IPS-NIHi7 (cell line): ENCODE measurements at regions not wholly inside any gene's neighbourhood (a gene's known extent, or its start where the extent isn't known, plus 50 kb on each side); places are given as distances from the start of the nearest gene placed in this dataset.

ENCODE experiments used
- DNase-seq: peaks from one replicate; pipeline ENCODE4 v3.0.0; 2012; ENCODE audit warnings: mixed read lengths; ENCODE audit errors: extremely low spot score

DNA sequence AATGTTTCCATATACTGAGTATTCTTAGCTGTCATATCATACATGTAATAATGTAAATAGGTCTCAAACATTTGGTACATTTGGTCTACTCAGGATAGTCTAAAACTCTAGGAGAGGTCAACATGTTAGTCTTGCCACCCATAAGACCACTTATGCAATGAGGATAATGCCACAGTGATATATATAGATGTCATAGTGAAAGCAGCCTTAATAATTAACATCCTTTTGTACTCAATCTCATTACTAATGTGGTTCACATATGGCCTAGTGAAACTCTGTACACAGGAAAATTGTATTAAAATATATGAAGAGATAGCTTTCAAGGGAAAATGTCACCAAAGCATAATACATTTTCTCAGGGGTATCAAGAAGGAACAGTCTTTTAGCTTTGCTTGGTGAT lies 577.9 kb downstream of the TFAP2B start:
- DNase-seq = no peak

DNA sequence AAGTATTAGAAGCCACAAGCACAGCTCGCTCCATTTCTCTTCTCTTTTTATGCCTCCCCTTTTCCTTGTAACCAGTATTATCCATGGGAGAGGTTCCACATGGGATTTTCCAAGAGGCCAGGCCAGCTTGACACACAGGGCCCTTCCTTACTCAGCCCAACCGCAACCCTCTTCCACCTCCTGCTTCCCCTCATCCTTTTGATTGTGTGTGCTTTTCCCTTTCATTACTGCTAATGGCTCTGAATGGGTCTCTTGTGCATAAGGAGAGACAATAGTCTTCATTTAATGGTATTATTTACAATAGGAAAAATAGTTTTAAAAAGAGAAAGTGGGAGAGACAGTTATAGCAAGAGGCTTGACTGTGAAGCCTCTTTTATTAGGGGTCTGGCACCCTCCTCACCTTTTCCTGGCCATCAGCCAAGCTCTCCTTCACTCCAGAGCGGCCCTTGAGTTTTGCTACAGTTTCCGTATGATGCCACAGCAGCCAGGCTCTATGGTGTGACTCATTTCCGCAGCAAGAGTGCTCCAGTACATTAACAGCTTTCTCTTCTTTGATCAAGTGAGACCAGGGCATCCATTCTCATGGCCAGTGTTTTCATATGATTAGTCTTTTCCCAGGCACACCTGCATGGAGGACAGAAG lies 579.5 kb downstream of the TFAP2B start:
- peak; percentile 12 for DNase-seq

DNA sequence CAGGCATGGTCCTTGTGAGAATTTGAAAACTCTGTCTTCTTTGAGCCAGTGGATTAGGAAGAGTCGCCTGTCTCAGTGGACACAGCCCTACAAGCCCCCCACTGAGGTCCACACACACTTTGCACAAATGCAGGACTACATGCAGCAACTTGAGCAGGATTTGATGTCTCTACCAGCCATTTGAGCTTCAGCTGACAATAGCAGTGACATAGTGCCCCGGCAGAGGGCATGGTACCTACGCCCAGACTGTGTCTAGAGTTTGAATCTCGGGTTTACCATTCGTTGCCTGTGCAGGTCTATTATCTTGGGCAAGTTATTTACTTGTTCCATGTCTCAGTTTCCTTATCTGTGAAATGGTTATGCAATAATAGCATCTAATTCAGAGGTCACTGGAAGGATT lies 580.1 kb downstream of the TFAP2B start:
- no peak for DNase-seq

DNA sequence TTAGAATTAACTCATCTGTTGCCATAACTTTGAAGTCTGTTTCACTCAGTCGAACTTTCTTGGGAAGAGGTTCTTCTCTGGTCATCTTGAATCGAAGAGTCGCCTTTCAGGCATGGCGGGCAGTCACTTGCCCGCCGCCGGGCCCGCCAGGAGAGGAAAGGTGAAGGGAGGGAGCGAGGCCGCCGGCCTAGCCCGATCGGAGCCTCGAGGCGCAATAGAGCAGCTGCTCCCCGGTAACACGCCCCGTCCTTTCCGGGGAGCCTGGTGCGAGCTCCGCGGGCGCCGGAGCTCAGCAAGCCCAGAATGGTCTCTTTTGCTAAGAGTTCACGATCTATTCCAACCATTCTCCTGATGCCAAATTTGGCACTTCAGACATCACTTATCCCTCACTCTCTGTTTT lies 591.8 kb downstream of the TFAP2B start:
- DNase-seq = no peak

DNA sequence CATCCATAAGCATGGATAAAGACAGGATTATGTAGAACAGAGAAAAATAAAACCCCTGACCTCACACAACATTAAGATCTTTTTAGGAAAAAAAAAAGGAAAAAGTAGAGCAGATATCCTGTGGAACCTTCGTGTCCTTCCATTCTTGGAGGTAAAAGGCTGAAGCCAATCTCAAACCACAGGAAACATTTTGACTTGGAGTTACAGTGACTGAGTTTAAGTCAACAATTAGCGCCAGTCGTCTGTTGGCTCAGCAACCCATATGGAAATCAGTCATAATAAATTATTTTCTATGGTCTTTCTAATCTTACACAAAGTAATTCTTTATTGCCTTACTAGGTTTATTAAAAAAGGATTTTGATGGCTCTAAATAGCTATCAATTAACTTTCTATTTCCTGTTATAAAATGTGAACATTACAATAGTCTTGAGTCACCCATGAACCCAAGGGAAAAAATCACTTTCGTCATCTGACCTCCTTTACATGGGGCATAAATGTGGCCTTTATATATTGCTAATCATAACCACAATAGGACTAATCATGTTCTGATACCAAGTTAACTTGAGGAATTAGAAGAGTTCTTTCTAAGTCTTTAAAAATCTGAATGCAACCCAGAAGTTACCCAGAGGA lies 592.9 kb downstream of the TFAP2B start:
- no peak for DNase-seq

DNA sequence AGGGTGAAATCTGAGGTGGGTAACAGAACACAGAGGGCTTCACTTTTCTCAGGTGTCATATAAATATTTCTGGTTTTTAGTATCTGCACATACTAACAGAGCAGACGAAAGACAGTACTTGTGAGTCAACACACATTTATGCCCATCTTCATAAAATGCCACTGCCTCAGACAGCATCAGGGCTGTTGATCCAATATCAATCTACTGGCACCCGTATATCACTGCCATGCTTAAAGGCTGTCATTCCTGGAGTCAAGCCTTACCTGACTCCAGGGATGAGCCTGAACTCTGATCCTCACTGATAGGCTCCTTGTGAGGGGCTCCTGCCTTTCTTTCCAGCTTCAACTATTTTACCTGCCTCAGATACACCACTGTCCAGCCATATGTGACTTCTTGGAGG lies 595.7 kb downstream of the TFAP2B start:
- no peak for DNase-seq

DNA sequence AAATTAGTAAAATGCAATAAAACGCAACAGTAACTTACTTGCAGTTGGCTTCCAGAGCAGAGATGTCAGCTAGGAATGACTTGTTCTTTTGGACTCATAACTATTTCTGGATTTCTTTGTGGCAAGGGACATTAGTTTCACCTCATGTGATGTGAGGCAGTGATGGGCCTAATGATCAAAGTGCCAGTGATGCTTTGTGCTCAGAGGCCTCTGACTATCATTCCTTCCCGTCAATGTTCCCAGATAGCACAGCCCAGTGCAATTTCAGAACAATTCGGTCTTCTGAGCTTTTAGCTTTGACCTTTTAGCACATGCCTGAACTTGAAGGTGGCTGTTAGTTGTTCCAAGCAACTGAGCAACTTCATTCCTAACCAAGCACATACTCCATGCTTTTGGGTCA lies 596.8 kb downstream of the TFAP2B start:
- DNase-seq = no peak

DNA sequence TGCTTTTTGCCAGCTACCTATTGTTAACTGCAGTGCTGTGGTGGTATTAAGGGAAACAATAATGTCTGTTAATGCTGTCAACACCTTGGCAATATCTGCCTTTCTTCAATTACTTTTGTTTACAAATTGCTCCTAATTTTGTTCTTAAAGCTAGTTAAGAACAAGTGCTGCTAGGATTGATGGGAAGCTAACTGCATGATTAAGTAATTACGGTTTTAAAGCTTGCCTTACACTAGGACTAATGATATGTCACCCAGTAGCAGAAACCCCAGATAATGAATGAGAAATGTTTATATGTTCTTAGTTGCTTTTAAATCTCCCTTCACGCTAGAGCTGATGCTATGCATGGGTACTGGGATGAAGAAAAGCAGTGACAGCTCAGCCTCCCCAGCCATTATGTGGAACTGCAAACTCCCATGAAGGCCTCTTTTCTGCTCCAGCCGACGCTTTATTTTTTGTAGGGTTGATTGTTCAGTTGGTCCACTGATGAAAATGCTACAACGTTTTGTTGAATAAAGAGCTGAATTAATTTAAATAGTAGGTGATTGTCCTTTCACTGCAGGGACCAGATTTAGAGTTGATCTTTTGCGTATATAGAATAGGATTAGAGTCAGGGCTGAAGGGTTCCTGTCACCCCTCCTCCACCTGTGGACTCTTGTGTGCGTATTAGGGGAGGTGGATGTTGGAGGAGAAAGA lies 610.5 kb downstream of the TFAP2B start:
- DNase-seq = no peak

DNA sequence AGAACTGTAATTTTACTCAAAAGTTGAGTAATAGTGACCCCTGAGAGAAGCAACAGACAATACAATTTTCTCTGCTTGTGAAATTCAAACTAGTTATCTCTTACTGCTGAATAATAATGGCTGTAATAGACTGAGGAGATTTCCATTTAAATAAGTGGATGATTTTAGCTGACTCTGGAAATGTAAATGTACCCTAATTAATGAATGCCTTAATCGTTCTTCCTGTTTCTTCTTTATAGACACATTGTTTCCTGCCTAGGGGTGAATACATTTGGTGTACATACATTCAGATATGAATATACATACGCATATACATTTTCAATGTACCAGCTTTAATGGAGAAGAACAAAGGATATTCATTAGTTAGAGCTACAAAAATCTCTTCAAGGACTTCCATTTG lies 611.9 kb downstream of the TFAP2B start:
- DNase-seq = no peak

DNA sequence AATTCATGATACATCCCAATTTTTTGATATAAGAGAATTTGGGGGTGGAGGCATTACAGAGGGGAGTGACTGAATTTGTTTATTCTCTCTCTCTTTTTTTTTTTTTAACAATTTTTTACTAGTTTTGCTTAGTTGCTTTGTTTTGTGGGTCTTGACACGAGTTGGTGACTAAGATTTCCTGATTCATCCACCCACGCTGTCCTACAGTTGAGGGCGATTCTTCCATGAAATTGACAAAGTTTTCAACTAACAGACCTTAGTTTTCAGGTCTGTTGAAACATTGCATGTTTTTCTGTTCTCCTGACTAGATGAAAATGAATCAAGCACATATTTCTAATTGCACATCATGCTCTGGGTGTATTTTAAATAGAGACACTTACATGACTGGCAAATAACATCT lies 613.8 kb downstream of the TFAP2B start:
- DNase-seq = no peak

DNA sequence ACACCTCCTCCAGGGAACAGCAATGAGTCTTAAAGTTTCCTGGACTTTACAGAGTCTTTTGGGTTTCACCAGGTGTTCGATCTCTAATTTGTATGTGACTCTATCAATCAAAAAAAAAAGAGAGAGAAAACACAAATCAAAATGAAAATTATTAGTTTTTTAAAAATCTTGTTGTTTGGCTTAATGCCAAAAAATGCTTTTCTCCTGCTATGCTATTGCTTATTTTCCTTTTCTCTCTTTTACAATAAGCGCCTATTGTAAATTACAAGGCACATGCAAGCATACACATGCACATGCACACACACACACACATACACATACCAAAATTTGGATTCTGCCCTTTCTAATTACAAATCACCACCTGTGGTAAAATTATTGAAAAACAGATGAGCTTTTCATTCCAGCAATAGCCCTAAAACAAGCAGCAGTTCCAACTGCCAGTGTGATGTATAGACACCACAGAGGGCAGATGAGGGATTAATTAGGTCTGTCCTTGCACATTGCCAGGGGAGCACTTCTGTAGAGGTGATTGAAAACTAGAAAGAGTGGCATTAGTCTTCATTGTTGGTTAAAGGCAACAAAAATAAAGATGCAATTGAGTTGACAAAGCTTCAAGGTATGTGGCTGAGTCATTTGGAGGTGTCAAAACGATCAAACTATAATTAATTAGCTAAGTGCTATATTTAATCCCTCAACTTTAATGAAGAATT lies 631.7 kb downstream of the TFAP2B start:
- DNase-seq = no peak

DNA sequence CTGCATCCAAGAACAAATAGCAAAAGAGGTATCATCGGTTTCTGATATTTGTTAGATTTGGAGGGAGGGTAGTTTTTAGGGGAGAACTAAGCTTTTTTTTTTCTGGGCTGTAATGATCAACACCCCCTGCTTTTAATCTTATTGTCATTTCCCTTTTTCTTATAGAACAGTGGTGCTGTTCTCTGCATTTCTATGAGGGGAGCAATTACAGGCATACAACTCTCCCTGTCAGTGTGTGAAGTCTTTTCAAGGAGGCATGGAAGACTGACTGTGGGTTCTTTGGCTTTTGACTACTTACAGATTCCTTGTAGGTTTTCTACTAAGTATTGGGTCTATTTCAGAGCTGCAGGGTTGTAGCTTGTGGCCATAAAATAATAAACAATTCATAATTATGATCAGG lies 632.3 kb downstream of the TFAP2B start:
- DNase-seq = no peak

DNA sequence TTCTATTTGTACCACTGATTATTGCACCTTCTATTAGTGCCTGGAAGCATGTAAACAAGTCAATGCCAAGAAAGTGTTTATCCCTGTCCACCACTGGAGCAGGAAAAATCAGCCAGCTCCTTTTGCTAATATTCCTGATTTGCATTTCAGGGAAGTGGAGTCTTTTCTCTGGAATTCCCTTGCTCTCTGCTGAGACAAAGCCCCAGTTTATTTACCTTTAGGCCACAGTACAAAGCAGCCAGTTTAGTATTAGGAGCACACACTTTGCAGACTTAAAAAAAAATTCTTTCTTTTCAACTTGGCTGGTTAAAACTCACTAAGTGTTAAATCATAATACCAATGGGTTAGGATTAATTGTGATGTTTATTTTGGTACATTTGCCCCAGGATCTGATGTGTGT lies 631.1 kb downstream of the PKHD1 start:
- DNase-seq = no peak

DNA sequence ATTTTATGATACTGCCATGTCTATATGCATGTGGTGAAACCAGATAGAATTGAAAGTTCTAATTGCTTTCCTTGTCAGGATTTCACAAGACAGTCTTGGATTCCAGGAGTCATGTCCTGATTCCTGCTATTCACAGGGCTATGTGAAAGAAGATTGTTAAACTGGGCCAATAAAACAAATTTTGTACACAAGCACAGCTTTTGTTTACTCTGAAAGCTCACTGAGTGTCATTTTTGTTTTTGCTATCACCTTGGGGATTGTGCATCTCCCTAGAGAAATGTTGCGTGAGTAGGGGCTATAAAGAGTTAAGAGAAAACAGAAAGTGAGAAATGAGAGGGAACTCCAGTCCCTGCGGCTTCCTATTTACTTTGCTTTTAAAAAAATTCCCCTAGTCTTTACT lies 627.5 kb downstream of the PKHD1 start:
- DNase-seq = no peak

DNA sequence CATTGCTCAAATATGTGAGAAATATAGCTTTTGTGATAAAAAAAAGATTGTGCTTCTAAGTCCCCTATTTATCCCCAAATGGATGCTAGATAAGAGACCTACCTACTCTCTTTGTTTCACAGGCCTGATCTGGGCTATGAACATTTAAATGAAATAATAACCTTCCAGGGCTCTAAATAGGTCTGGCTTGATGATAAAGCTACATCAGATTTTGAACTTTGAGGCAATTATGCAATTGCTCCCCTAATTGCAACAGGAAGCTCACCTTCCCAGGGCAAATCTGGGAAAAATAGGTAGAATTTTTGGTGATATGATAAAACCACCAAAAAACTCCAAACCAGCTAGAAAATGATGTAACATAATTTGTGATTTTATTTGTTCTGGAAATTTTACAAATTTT lies 624.5 kb downstream of the PKHD1 start:
- no peak for DNase-seq

DNA sequence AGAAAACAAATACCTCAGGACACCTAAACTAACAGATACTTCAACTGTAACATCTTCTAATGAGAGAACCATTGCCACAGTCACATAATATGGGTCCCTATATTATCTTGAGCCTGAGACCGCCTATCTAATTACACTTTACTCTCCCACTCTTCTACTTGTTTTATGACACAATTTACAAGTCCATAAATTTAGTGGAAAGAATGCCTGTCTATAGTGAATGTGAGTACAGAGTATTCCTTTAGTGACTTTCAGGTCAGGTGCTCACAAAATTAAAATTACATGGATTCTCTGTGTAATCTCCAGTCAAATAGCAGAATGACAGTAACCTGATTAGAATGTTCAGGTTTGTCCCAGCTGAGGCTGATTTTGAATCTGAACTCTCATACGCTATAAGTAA lies 624.1 kb downstream of the PKHD1 start:
- DNase-seq = no peak

DNA sequence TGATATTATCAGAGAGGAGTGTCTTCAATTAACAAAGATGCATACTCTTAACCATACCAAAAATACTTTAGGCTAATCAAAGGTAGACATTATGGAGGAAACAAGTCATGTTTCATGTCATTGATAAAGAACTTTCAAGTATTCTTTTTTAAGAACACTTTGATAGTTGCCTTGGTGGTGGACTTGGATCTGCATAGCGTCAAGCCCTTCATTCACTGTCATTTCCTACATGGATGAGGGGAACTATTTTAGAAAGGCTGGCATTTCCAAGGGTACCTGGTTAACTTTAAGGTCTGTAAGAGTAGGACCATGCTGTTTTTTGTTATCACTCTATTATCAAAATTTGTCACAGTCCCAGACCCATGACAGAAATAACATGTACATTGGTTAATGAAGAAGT lies 622.5 kb downstream of the PKHD1 start:
- DNase-seq = no peak

DNA sequence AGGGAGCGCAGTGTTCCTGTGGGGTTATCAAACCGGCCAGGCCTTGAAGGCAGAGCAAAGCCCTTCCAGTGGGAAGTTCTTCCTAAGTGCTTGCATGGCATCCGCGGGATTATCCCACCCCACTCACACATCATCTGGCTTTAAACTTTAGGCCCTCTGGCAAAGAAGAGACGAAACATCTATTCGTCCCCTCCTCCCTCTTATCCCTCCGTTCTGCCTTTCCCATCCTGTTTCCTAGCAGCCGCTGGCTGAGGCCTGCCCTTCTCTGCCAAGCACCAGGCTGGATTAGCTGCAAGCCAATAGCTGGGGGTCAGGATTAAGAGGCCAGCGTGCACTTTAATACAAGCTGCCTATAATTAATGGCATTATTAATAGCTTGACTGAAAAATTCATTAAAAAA lies 621.0 kb downstream of the PKHD1 start:
- no peak for DNase-seq

DNA sequence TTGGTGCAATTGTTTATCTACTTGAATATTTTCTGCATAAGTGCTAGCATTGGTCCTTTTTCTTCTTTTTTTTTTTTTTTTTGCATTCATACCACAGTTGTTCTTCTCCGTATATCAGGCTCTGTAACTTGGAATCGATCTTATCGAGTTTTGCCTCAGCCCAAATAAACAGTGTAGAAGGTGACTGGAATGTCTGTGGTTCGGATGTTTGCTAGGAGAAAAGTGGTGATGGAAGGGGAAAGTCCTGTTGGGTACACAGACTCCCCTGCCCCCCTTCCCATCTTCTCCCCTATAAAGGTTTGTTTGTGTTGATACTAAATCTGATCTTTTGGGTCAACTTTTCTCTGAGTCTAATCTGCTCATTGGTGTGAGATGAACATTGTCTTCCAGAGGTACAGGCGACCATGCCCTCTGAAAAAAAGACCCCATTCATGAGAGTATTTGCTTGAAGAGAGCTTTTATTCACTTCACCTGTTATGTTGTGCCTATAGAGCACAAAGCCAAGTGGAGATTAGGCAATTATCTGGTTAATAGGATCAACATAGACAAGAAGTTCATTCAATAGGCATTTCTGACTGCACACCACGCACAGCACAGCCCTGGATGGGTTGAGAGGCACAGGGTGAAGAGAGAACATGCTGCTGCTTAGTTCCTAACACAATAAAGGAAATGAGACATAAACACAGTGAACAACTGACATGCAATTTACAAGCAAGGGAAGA lies 620.0 kb downstream of the PKHD1 start:
- no peak for DNase-seq

DNA sequence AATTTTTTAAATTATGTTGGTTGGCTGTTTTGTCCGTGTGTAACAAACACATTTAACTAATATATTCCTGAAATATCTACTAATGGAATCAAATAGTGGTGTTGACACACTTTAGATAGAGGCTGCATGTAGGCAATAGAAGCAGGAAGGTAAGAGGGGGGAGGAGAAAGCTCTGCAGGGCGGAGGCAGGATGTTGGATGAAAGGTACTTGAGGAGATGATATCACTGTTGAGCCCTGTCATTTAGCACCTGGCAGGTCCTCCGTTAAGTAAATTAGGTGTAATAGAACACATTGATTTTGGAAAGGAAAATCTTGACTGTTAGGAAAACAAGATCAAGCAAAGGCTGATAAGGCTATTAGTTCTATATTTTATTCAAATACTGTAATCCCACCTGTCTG lies 618.7 kb downstream of the PKHD1 start:
- no peak for DNase-seq

DNA sequence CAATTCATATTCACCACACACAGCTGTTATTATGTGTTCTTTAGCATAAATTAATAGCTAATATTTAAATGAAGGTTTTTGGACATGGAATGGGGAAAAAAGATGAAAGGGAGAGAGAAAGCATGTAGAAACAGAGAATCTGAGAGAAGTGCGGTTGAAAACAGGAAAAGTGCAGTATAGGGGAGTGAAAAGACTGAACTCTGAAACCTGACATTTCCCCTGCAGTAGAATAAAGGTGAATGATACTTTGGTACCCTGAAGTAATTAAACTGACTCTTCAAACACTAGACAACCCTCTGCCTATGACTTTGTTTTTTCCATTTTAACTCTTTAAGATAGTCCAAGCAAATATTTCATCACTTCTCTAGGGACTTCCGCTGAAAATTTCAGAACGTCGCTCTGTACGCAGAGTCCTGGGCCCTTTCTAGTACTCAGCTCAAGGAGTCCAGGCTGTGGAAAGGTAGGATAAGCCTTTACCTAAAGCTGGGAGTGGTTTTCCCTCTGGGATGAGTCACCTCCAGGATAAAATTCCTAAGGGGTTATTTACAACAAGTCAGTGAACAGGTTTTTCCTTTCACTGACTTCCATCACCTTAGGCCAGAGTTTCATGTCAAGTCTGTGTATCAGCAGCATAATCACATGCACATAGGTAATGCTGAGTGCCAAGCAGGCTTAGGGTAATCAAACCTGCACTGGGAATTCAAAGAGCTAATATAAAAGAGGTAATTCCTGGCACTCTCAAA lies 614.5 kb downstream of the PKHD1 start:
- DNase-seq = peak; percentile 41
